ENCODE measurements at regions not wholly inside any gene's neighbourhood (a gene's known extent, or its start where the extent isn't known, plus 50 kb on each side); places are given as distances from the start of the nearest gene placed in this dataset.

DNA sequence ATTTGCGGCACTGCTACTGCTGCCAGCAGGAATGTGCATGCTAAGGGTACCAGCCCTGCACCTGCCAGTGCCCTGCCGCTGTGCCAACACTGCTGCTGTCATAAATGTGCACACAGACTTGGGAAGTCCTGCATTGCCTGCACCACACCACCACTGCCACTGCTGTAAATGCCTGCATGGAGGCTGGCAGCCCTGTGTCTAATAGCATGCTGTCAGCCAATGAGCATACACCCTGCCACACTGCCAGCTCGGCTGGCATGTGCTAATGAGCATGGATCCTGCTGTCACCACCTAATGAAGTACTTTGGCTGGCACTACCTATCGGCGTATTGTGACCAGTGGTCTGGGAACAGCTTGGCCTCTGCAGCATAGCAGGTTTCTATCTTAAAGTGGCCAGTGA is 981.8 kb upstream of the GBE1 start:
- H3K36me3 ChIP-seq, result no peaks in the 10 kb centered on the region
- intact Hi-C loops (cut with DNase I), result no loop called here
- ATAC-seq (no peak), FAIRE-seq (no peak), DNase-seq (peak in 1 of 6 donors; percentile 22)
- H3K27ac ChIP-seq, result no peak overlapping the region
- TF ChIP-seq, protein P1, sequence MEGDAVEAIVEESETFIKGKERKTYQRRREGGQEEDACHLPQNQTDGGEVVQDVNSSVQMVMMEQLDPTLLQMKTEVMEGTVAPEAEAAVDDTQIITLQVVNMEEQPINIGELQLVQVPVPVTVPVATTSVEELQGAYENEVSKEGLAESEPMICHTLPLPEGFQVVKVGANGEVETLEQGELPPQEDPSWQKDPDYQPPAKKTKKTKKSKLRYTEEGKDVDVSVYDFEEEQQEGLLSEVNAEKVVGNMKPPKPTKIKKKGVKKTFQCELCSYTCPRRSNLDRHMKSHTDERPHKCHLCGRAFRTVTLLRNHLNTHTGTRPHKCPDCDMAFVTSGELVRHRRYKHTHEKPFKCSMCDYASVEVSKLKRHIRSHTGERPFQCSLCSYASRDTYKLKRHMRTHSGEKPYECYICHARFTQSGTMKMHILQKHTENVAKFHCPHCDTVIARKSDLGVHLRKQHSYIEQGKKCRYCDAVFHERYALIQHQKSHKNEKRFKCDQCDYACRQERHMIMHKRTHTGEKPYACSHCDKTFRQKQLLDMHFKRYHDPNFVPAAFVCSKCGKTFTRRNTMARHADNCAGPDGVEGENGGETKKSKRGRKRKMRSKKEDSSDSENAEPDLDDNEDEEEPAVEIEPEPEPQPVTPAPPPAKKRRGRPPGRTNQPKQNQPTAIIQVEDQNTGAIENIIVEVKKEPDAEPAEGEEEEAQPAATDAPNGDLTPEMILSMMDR (IDR thresholded peaks at IDR 0.05), result no peak
- H3K27me3 ChIP-seq, result no peaks in the 10 kb centered on the region
- no peak overlapping the region for H3K4me3 ChIP-seq
- no peaks in the 10 kb centered on the region for H3K9me3 ChIP-seq
- no peaks in the 10 kb centered on the region for H3K4me1 ChIP-seq
- WGBS, 2 donors, result 81 to 82% methylated on average over 5 of the region's 5 CpGs

GRCh38 chr3:82741346-82741745 is 979.9 kb upstream of the GBE1 start:
- 94 to 96% methylated on average over 2 of the region's 2 CpGs for WGBS, 2 donors
- intact Hi-C loops (cut with DNase I), result no loop called here

GRCh38 chr3:82739390-82739789 is 977.9 kb upstream of the GBE1 start:
- Histone ChIP-seq H3K27ac (no peak overlapping the region), H3K36me3 (no peaks in the 10 kb centered on the region), H3K4me1 (no peaks in the 10 kb centered on the region), H3K4me3 (no peak overlapping the region), H3K9me3 (no peaks in the 10 kb centered on the region), H3K27me3 (no peaks in the 10 kb centered on the region)
- FAIRE-seq (no peak), DNase-seq (no peak), ATAC-seq (no peak)
- intact Hi-C loops (cut with DNase I), result no loop called here
- TF ChIP-seq, protein P1 (IDR thresholded peaks at IDR 0.05), result no peak
- WGBS, 2 donors, result 81 to 84% methylated on average over 1 of the region's 1 CpG

More at GRCh38 chr3:82741346-82741745, 979.9 kb upstream of the GBE1 start:
- no peak for DNase-seq
- Histone ChIP-seq H3K36me3 (no peaks in the 10 kb centered on the region), H3K9me3 (no peaks in the 10 kb centered on the region), H3K4me3 (no peak overlapping the region), H3K4me1 (no peaks in the 10 kb centered on the region), H3K27me3 (no peaks in the 10 kb centered on the region), H3K27ac (no peak overlapping the region)
- FAIRE-seq, result no peak
- TF ChIP-seq, protein P1 (IDR thresholded peaks at IDR 0.05), result no peak
- no peak for ATAC-seq

DNA sequence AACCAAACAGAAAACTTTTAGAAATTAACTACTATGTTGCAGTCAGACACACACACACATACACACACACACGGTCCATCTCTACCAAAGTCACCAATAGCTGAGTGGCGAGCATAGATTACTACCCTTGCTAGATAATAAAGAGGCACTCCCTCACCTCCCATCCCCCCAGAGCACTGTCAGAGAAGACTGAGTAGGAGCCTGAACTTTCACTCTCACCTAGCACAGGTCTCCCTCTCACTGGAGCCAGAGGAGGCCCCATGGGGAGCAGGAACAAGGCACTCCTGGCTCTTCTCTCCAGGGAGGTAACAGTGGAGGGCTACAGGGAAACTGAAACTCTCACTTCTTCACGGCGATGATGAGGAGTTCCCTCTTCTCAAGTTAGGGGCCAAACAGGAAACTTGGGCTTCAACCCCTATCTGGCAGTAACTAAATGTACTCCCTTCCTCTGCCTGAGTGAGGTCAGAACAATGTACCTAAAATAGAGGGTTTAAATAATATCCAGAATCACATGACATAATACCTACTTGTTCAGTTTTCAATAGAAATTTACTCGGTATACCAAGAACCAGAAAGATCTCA is 975.3 kb upstream of the GBE1 start:
- no peak for FAIRE-seq
- no peak for DNase-seq
- H3K9me3 ChIP-seq, result no peaks in the 10 kb centered on the region
- no peak overlapping the region for H3K4me3 ChIP-seq
- H3K4me1 ChIP-seq, result no peaks in the 10 kb centered on the region
- H3K36me3 ChIP-seq, result no peaks in the 10 kb centered on the region
- no peak for ATAC-seq
- H3K27me3 ChIP-seq, result no peaks in the 10 kb centered on the region
- TF ChIP-seq, protein P1 (IDR thresholded peaks at IDR 0.05), result no peak
- intact Hi-C loops (cut with DNase I), result no loop called here
- no peak overlapping the region for H3K27ac ChIP-seq
- WGBS, 2 donors, result 79 to 84% methylated on average over 5 of the region's 5 CpGs

DNA sequence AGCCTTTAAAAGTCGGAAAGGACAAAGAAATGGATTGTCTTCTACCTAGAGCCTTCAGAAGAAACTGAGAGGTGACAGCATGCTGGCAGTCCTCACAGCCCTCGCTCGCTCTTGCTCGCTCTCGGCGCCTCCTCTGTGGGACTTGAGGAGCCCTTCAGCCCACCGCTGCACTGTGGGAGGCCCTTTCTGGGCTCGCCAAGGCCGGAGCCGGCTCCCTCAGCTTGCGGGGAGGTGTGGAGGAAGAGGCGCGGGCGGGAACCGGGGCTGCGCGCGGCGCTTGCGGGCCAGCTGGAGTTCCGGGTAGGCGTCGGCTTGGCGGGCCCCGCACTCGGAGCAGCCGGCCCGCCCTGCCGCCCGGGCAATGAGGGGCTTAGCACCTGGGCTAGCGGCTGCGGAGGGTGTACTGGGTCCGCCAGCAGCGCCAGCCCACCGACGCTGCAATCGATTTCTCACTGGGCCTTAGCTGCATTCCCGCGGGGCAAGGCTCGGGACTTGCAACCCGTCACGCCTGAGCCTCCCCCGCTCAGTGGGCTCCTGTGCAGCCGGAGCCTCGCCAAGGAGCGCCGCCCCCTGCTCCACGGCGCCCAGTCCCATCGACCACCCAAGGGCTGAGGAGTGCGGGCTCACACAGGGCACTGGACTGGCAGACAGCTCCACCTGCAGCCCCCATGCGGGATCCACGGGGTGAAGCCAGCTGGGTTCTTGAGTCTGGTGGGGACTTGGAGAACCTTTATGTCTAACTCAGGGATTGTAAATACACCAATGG is 953.8 kb upstream of the GBE1 start:
- no peak for ATAC-seq
- FAIRE-seq, result no peak
- no peak overlapping the region for H3K27ac ChIP-seq
- peak in 3 of 6 donors; percentile 14 to 56 (median 50) for DNase-seq
- H3K4me3 ChIP-seq, result no peak overlapping the region
- TF ChIP-seq, protein P1 (IDR thresholded peaks at IDR 0.05), result no peak
- H3K4me1 ChIP-seq, result no peaks in the 10 kb centered on the region
- no peaks in the 10 kb centered on the region for H3K36me3 ChIP-seq
- no peaks in the 10 kb centered on the region for H3K9me3 ChIP-seq
- intact Hi-C loops (cut with DNase I), result no loop called here
- H3K27me3 ChIP-seq, result no peaks in the 10 kb centered on the region
- WGBS, 2 donors, result 78 to 84% methylated on average over 52 to 53 of the region's 53 CpGs

Data from pancreas (tissue), 10 donors.